GM19463 (cell line): ENCODE measurements at regions not wholly inside any gene's neighbourhood (a gene's known extent, or its start where the extent isn't known, plus 50 kb on each side); places are given as distances from the start of the nearest gene placed in this dataset.

Experiments used
- ATAC-seq: cut with Tn5 transposase; IDR thresholded peaks from one replicate; pipeline ENCODE4 v1.9.1; 2021; ENCODE audit warnings: mild to moderate bottlenecking, moderate library complexity; ENCODE audit not compliant: unreplicated experiment

GRCh38 chr2:46239175-46239846 lies 57.9 kb upstream of the EPAS1 start:
- ATAC-seq, result no peak

DNA sequence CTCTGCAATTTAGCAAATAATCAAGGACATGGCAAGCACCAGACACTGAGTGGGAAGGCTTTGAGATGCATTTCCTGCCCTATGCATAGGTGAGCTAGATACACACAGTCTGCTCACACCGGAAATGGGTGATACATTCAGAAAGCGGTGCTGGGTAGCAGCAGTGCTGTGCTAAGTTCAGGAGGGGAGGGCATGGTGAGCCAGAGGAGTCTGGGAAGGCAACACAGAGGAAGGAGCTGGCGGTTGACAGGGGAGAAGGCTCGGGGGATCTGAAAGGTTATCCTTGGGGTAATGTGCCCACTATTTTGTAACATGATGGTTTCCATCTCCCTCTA lies 57.4 kb upstream of the EPAS1 start:
- peak; percentile 82 for ATAC-seq

DNA sequence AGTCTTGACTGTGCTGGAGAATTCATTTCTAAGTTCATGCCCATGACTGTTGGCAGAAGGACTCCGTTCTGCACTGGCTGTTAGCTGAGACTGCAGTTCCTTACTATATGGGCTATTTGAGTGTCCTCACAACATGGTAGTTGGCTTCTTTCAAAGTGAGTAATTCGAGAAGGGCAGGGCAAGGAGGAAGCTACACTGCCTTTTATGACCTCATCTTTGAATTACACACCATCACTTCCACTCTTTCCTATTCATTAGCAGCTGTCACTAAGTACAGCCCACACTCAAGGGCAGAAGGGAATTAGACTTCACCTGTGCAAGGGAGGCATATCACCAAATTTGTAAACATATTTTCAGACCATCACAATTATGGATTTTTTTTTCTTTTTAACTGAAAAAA lies 55.9 kb upstream of the EPAS1 start:
- no peak for ATAC-seq

DNA sequence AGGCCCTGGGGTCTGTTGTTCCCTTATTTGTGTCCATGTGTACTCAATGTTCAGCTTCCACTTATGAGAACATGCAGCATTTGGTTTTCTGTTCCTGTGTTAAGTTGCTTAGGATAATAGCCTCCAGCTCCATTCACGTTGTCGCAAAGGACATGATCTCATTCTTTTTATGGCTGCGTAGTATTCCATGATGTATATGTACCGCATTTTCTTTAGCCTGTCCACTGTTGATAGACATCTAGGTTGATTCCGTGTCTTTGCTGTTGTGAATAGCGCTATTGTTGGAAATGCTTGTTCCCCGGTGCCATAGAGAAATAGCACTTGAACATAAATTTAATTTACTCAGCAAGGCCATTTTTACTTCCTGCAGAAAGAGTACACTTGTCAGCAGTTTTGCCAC lies 51.3 kb upstream of the EPAS1 start:
- no peak for ATAC-seq

GRCh38 chr2:46246790-46247189 lies 50.4 kb upstream of the EPAS1 start:
- ATAC-seq, result peak; percentile 97
